ENCODE measurements at regions not wholly inside any gene's neighbourhood (a gene's known extent, or its start where the extent isn't known, plus 50 kb on each side); places are given as distances from the start of the nearest gene placed in this dataset.
"Not testable (repeated sequence)": the region's sequence is repeated elsewhere in the genome, so short reads cannot be mapped to it uniquely, and the experiment has no call there.

DNA sequence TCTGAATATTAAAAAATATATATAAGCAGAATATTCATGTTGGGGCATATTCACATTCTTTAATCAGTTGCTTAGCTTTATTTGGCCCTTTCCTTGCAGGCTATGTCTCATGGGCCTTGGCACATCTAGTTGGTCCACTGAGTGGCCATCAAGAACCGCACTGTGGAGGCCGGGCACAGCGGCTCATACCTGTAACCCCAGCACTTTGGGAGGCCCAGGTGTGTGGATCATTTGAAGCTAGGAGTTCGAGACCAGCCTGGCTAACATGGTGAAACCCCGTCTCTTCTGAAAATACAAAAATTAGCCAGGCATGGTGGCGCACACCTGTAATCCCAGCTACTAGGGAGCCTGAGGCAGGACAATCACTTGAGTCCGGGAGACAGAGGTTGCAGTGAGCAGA lies 127.6 kb upstream of the TANK start:
- DNase-seq, result no peak

- DNase-seq, result peak; percentile 51
These were observed 127.1 kb upstream of the TANK start for GRCh38 chr2:161033059-161033660.

DNA sequence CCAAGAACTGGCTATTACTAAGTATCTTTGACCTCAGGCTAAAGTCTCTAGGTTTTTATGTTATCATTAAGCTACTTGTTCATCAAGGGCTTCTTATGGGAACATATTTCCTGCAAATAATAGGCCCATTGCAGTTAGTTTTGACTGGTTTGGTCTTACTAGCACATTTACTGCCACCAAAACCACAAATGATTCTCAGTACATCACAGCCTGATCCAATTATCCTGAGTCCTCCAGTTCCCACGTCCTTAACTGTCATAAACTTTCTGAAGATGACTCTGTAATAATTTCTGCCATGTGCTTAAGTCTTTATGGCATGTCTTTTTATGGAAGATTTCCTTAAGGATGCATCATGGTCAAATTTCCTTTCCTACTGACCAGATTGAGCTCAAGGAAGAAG lies 123.3 kb upstream of the TANK start:
- peak; percentile 48 for DNase-seq

- DNase-seq, result no peak
These were observed 121.2 kb upstream of the TANK start for GRCh38 chr2:161039071-161039470.

GRCh38 chr2:161041356-161041755 lies 118.9 kb upstream of the TANK start:
- DNase-seq, result no peak

DNA sequence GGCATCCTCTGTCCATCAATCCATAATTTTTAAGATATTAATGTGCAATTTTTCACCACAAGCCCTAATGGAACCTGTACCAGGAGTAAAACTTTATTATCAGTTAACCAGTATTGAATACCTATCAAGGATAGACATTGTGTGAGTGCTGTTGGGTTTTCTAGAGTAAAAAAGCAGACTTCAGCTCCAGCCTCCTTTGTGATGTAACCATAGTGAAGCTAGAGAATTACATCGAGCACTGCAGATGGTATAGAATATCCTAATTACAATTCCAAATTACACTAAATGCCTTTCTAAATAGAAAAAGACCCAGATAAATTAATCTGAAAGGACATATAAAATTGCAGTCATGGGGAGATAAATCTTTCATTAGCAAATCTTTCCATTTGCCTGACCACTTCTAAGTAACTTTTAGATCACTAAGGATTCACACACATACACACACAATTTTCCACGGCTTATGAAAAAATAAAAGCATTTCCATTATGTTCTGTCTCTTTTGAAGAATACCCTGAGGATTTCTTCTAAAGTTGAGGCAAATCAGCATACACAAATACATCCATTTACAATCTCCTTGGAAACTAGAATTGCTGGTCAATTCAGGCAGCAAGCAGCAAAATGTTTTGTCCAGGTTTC lies 117.1 kb upstream of the TANK start:
- DNase-seq, result no peak

DNA sequence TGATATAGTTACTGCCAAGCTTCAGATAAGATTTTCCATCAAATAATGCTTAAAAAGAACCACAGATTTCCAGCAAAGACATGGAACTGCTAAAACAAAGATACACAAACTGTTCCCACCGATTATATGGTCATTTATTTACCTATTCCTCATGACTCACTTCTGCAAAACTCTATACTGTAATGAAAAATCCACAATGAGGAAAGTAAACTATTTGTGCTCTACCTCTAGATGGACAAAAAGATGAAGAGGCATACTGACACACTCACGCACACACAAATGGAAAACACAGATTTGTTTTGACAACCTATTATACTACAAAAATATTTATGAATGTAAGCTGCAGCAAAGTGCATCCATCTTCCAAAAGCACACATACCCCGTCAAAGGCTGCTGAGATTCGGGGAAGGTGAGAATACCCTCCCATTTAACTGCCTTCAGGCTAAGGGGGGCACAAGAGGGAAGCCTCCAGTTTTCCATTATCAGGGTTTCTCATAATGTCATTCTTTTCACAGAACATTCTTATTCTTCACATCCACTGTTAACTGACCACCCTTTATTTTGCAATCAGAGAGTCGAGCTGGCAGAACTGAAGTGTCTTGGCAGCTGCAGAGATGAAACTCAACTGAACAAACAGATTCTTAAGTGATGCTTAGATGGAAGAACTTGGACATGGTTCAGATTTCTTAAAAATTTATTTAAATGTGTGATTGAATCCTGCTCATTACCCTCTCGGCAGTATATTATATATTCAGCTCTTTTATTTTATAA lies 115.9 kb upstream of the TANK start:
- no peak for DNase-seq

DNA sequence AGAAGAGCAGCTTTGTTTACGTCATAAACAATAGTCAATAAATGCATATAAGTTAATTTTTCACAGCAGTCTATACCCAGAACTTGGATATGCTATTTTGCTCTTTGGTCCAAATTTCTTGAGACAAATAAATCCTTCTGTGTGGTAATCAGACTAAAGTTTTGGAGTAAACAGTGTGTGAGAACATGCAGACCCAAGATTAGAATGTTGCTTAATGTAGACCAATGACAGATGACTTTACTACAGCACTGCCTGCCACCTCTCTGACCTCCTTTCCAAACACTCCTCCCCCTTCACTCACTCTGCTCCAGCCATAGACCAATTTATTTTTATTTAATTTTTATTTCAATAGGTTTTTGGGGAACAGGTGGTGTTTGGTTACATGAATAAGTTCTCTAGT lies 115.3 kb upstream of the TANK start:
- no peak for DNase-seq

GRCh38 chr2:161045726-161046125 lies 114.5 kb upstream of the TANK start:
- no peak for DNase-seq

- no peak for DNase-seq
These were observed 113.4 kb upstream of the TANK start for GRCh38 chr2:161046876-161047275.

- no peak for DNase-seq
These were observed 111.9 kb upstream of the TANK start for GRCh38 chr2:161048317-161048716.

GRCh38 chr2:161049559-161049958 lies 110.7 kb upstream of the TANK start:
- no peak for DNase-seq

GRCh38 chr2:161052214-161052613 lies 108.0 kb upstream of the TANK start:
- DNase-seq, result no peak

GRCh38 chr2:161055289-161055688 lies 104.9 kb upstream of the TANK start:
- no peak for DNase-seq

DNA sequence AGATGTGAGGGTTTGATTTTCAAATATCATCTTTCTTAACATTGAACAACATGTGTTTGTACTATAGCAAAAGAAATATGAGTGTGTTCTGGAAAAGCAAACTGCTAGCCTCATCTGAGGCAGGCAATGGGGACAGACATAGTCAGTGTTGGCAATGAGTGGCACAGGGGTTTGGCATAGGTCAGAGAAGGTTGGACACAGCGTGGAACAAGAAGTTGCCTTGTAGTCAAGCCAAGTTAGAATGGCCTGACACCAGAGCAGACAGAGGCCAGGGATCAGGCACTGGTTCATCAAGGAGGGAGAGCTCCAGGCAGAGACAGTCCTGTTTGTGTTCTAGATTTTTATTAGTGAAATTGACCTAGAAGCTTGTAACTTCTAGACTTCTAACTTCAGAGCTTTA lies 100.8 kb upstream of the TANK start:
- no peak for DNase-seq

GRCh38 chr2:161061786-161062185 lies 98.4 kb upstream of the TANK start:
- no peak for DNase-seq

DNA sequence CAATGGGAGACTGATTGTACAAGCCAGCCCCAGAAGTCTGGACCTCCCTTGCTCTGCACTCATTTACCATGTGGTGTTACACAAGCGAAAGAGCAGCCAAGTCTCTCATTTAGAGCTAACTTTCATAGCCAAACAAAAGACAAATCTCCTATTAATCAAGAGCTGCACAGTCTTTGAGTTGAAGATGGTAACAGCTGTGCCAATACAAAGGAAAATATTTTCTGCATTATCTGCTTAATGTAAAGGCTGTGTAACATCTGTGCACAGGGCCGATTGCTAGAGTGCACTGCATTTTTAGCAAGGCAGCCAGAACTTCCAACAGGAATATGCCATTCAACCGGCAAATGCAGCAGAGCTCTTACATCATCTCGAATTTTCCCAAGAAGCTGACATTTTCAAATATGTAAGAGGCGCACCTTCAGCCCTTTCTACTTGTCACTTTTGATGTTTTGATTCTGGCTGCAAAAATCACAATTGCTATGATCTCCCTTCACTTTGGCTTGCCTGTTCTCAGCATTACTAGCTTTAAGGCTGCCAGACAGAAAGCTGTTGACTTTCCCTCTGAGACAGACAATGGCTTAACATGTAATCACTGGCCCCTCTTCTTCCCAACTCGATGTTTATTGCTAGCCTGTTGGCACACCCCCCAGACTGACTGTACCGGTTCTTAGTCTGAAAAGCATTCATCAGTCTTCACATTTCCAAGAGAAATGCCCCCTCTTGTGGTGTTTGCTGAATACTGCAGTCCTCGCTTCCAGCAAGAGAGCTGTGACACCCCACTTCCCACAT lies 96.9 kb upstream of the TANK start:
- peak; percentile 82 for DNase-seq

- DNase-seq, result no peak
These were observed 96.3 kb upstream of the TANK start for GRCh38 chr2:161063946-161064306.

- DNase-seq, result no peak
These were observed 92.3 kb upstream of the TANK start for GRCh38 chr2:161067846-161068350.

DNA sequence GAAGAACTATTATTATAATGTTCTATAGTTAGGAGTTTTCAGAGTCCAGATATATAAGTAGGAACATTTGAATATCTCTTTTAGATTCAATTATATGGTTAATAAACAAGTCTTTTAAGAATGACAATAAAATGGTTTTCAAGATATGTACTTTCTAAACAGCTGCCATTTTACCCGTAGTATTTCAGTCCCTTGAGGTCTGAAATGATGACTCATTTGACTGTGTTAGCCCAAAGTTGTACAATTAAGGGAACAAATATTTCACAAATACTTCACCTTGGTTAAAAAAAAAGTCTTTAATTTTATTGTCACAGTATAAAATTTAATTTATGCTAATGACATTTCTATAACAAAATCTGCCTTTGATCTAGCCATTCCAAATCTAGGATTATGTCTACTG lies 91.6 kb upstream of the TANK start:
- peak; percentile 27 for DNase-seq

GRCh38 chr2:161070693-161071479 lies 89.3 kb upstream of the TANK start:
- DNase-seq, result no peak

GRCh38 chr2:161072436-161072835 lies 87.8 kb upstream of the TANK start:
- DNase-seq, result not testable (repeated sequence)

GRCh38 chr2:161075701-161076100 lies 84.5 kb upstream of the TANK start:
- DNase-seq, result no peak
